ENCODE measurements at regions not wholly inside any gene's neighbourhood (a gene's known extent, or its start where the extent isn't known, plus 50 kb on each side); places are given as distances from the start of the nearest gene placed in this dataset.

- TF ChIP-seq FOSL1 (IDR thresholded peaks at IDR 0.05; ENCODE audit: low read depth) (no peak), RAD21 (IDR thresholded peaks at IDR 0.05; ENCODE audit: low read depth) (no peak), TCF7L2 (IDR thresholded peaks at IDR 0.05; ENCODE audit: borderline replicate concordance, extremely low read depth, insufficient read depth, insufficient read length) (no peak), YY1 (IDR thresholded peaks at IDR 0.05; ENCODE audit: extremely low read depth, insufficient replicate concordance, low read depth, low read length) (no peak), CBX3 (IDR thresholded peaks at IDR 0.05; ENCODE audit: low read depth) (no peak), ELF1 (IDR thresholded peaks at IDR 0.05; ENCODE audit: borderline replicate concordance, low read depth) (no peak), EGR1 (IDR thresholded peaks at IDR 0.05; ENCODE audit: low read depth) (no peak), POLR2AphosphoS5 (IDR thresholded peaks at IDR 0.05; ENCODE audit: low read depth, low read length) (no peak)
- TF ChIP-seq, protein P1, sequence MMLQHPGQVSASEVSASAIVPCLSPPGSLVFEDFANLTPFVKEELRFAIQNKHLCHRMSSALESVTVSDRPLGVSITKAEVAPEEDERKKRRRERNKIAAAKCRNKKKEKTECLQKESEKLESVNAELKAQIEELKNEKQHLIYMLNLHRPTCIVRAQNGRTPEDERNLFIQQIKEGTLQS (IDR thresholded peaks at IDR 0.05) = no peak
- TF ChIP-seq, protein P2, sequence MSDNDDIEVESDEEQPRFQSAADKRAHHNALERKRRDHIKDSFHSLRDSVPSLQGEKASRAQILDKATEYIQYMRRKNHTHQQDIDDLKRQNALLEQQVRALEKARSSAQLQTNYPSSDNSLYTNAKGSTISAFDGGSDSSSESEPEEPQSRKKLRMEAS (IDR thresholded peaks at IDR 0.05) = no peak
- TF ChIP-seq, protein P3, sequence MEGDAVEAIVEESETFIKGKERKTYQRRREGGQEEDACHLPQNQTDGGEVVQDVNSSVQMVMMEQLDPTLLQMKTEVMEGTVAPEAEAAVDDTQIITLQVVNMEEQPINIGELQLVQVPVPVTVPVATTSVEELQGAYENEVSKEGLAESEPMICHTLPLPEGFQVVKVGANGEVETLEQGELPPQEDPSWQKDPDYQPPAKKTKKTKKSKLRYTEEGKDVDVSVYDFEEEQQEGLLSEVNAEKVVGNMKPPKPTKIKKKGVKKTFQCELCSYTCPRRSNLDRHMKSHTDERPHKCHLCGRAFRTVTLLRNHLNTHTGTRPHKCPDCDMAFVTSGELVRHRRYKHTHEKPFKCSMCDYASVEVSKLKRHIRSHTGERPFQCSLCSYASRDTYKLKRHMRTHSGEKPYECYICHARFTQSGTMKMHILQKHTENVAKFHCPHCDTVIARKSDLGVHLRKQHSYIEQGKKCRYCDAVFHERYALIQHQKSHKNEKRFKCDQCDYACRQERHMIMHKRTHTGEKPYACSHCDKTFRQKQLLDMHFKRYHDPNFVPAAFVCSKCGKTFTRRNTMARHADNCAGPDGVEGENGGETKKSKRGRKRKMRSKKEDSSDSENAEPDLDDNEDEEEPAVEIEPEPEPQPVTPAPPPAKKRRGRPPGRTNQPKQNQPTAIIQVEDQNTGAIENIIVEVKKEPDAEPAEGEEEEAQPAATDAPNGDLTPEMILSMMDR (IDR thresholded peaks at IDR 0.05 in 2 of 3, conservative IDR thresholded peaks at IDR 0.05 in 1 of 3; ENCODE audit: borderline replicate concordance in 1 of 3, insufficient read depth in 1 of 3, low read depth in 2 of 3, low read length in 2 of 3) = no peak
Observed at GRCh38 chr16:51731160-51731559, 580.1 kb upstream of the SALL1 start (continued).

- Histone ChIP-seq H3K9me2 (ENCODE audit: insufficient read depth) (no peaks in the 10 kb centered on the region), H3K27ac (ENCODE audit: low read depth, low read length) (no peak overlapping the region), H4K20me1 (ENCODE audit: insufficient read depth) (no peaks in the 10 kb centered on the region), H3K27me3 (ENCODE audit: insufficient read depth, low read length) (no peaks in the 10 kb centered on the region), H3K9ac (ENCODE audit: low read length) (no peak overlapping the region), H3K36me3 (ENCODE audit: control insufficient read depth in 1 of 2, insufficient read depth in 2 of 2, low read length in 2 of 2) (no peaks in the 10 kb centered on the region), H3K9me3 (ENCODE audit: control insufficient read depth in 1 of 2, insufficient read depth in 1 of 2, low read depth in 1 of 2, low read length in 2 of 2) (peaks cover 9 to 13% of the 10 kb centered on the region in 2 experiments; a peak in 3 of 4 replicates), H3K4me2 (ENCODE audit: low read length) (no peak overlapping the region), H3K4me1 (ENCODE audit: control insufficient read depth in 1 of 2, insufficient read depth in 2 of 2, low read length in 2 of 2) (no peaks in the 10 kb centered on the region), H3K4me3 (replicated peaks in 1 of 2; ENCODE audit: low read depth in 1 of 2, low read length in 2 of 2) (no peak overlapping the region), H2AFZ (ENCODE audit: low read depth, low read length, poor library complexity, severe bottlenecking) (no peak overlapping the region), H3K79me2 (ENCODE audit: insufficient read depth, low read length) (no peaks in the 10 kb centered on the region)
- RAD21 ChIA-PET (ENCODE audit: low non-redundant PET in 1 of 2, low total read pairs in 2 of 2, uncharacterized antibody in 2 of 2, unreplicated experiment in 2 of 2) = no interaction called here
- DNase-seq (ENCODE audit: low read depth, low spot score) (no peak), ATAC-seq (no peak)
- CTCF ChIA-PET = no interaction called here
- BruUV-seq (replicated peaks) = no TSS peak
- intact Hi-C loops (cut with micrococcal nuclease) = no loop called here
- POLR2A ChIA-PET = no interaction called here
- TF ChIP-seq YY1 (IDR thresholded peaks at IDR 0.05; ENCODE audit: extremely low read depth, insufficient replicate concordance, low read depth, low read length) (no peak), ELF1 (IDR thresholded peaks at IDR 0.05; ENCODE audit: borderline replicate concordance, low read depth) (no peak), REST (IDR thresholded peaks at IDR 0.05; ENCODE audit: low read depth) (no peak), ZFX (IDR thresholded peaks at IDR 0.05) (no peak), POLR2A (IDR thresholded peaks at IDR 0.05; ENCODE audit: borderline replicate concordance, extremely low read depth, insufficient read depth, insufficient read length) (no peak), SP1 (IDR thresholded peaks at IDR 0.05; ENCODE audit: low read depth) (no peak), JUND (IDR thresholded peaks at IDR 0.05) (no peak), POLR2AphosphoS5 (IDR thresholded peaks at IDR 0.05; ENCODE audit: low read depth, low read length) (no peak), ZBTB33 (IDR thresholded peaks at IDR 0.05; ENCODE audit: extremely low read depth, insufficient replicate concordance, low read length) (no peak)
Observed at GRCh38 chr16:51723036-51723724, 572.1 kb upstream of the SALL1 start.
